Stomach (tissue), 4 donors: ENCODE measurements at regions not wholly inside any gene's neighbourhood (a gene's known extent, or its start where the extent isn't known, plus 50 kb on each side); places are given as distances from the start of the nearest gene placed in this dataset.

ENCODE experiments used
- EP300 ChIP-seq: sonication (generic); formaldehyde crosslinking; IDR thresholded peaks from one replicate; pipeline ENCODE4 v1.6.1; 2017; ENCODE audit warnings: antibody characterized with exemption
- POLR2A ChIP-seq, 4 donors: fragments of 450-650 bp; IDR thresholded peaks; one replicate each; pipeline ENCODE4 v1.6.1; 2016; ENCODE audit warnings: antibody characterized with exemption in 4 of 4, control low read depth in 2 of 4, mild to moderate bottlenecking in 1 of 4, moderate library complexity in 1 of 4
- TF ChIP-seq, protein P1 (sequence below), 7 experiments: fragments of 450-650 bp in 4 of 7; fragments of 200-600 bp in 3 of 7; sonication (generic) in 3 of 7; IDR thresholded peaks; one replicate each; pipeline ENCODE4 v1.5.1; 2016 to 2019; ENCODE audit warnings: antibody characterized with exemption in 7 of 7, control low read depth in 2 of 7, mild to moderate bottlenecking in 1 of 7

DNA sequence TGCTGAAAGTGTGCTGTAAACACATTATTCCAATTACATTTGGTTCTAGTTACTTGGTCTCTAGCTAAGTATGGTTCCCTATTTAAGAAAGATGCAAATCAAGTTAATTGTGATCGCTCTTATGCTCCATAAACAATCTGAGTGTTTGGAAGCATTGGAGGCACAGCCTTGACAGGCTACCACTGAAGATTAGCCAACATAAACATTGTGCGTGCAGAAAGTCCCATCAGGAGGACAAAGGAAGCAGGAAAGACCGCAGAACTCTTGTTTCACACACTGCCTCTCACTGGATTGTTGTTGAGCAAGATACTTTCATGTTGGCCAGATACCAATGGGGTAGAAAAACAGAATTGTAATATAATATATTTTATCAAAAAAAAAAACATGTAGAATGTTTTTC lies 814.4 kb downstream of the EFNB2 start:
- TF ChIP-seq, protein P1, sequence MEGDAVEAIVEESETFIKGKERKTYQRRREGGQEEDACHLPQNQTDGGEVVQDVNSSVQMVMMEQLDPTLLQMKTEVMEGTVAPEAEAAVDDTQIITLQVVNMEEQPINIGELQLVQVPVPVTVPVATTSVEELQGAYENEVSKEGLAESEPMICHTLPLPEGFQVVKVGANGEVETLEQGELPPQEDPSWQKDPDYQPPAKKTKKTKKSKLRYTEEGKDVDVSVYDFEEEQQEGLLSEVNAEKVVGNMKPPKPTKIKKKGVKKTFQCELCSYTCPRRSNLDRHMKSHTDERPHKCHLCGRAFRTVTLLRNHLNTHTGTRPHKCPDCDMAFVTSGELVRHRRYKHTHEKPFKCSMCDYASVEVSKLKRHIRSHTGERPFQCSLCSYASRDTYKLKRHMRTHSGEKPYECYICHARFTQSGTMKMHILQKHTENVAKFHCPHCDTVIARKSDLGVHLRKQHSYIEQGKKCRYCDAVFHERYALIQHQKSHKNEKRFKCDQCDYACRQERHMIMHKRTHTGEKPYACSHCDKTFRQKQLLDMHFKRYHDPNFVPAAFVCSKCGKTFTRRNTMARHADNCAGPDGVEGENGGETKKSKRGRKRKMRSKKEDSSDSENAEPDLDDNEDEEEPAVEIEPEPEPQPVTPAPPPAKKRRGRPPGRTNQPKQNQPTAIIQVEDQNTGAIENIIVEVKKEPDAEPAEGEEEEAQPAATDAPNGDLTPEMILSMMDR (IDR thresholded peaks at IDR 0.05), result no peak
- TF ChIP-seq POLR2A (IDR thresholded peaks at IDR 0.05) (no peak), EP300 (no peak)
